Mammary epithelial cell (primary cell): ENCODE measurements at regions not wholly inside any gene's neighbourhood (a gene's known extent, or its start where the extent isn't known, plus 50 kb on each side); places are given as distances from the start of the nearest gene placed in this dataset.

Source experiments
- EZH2 ChIP-seq: IDR thresholded peaks from 2 replicates; pipeline ENCODE4 v1.6.1; 2012; ENCODE audit warnings: low read length, inconsistent platforms, borderline replicate concordance
- TF ChIP-seq, protein P1 (sequence below), 2 donors: IDR thresholded peaks in 1 of 2; conservative IDR thresholded peaks in 1 of 2; 2 replicates each; pipeline ENCODE4 v1.5.1; 2011 to 2012; ENCODE audit warnings: inconsistent platforms in 2 of 2, low read length in 2 of 2, mild to moderate bottlenecking in 2 of 2, control low read depth in 1 of 2, low read depth in 1 of 2; ENCODE audit not compliant: insufficient read depth in 1 of 2; ENCODE audit errors: extremely low read depth in 1 of 2

DNA sequence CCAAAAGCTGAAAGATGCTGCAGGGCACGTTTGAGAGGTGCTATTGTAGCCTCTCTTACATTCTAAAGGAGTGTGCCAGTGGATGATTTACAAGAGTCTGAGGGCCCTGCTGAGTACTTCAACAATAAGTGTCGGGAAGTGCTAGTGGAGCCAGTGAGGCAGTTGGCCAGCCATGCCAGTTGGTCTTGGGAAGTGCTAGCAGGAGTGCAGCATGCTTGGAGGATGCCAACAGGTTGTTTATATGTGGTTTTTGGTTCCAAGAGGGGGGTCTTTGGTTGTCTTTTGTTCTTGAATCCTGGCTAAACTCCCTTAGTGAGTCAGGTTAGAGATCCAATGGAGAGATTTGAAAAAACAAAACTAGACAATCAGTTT, 335.3 kb downstream of the PABPC4L start:
- TF ChIP-seq, protein P1, sequence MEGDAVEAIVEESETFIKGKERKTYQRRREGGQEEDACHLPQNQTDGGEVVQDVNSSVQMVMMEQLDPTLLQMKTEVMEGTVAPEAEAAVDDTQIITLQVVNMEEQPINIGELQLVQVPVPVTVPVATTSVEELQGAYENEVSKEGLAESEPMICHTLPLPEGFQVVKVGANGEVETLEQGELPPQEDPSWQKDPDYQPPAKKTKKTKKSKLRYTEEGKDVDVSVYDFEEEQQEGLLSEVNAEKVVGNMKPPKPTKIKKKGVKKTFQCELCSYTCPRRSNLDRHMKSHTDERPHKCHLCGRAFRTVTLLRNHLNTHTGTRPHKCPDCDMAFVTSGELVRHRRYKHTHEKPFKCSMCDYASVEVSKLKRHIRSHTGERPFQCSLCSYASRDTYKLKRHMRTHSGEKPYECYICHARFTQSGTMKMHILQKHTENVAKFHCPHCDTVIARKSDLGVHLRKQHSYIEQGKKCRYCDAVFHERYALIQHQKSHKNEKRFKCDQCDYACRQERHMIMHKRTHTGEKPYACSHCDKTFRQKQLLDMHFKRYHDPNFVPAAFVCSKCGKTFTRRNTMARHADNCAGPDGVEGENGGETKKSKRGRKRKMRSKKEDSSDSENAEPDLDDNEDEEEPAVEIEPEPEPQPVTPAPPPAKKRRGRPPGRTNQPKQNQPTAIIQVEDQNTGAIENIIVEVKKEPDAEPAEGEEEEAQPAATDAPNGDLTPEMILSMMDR (conservative IDR thresholded peaks at IDR 0.05 in 1 of 2, IDR thresholded peaks at IDR 0.05 in 1 of 2; ENCODE audit: extremely low read depth in 1 of 2, insufficient read depth in 1 of 2, low read depth in 1 of 2, low read length in 2 of 2) = no peak
- TF ChIP-seq EZH2 = no peak
